H1 (cell line): ENCODE measurements at regions not wholly inside any gene's neighbourhood (a gene's known extent, or its start where the extent isn't known, plus 50 kb on each side); places are given as distances from the start of the nearest gene placed in this dataset.

Source experiments
- CTCF ChIA-PET: fragments of 300-600 bp; sonication (Branson Sonifier 250); formaldehyde crosslinking; loops from one replicate; lab custom pipeline; 2021; ENCODE audit not compliant: partially characterized antibody; lab: Charles Lee
- POLR2A ChIA-PET: fragments of 300-600 bp; sonication (Branson Sonifier 250); formaldehyde crosslinking; loops from one replicate; lab custom pipeline; 2021; ENCODE audit warnings: inconsistent platforms; ENCODE audit not compliant: partially characterized antibody; lab: Charles Lee
- DNase-seq, 2 experiments: peaks; one replicate each; pipeline versions ENCODE4 v3.0.0 to v3.0.0-alpha.2; 2010 to 2022; ENCODE audit warnings: low spot score in 2 of 2, low read depth in 1 of 2, mixed read lengths in 1 of 2
- FAIRE-seq: peaks from 2 replicates; lab custom pipeline; 2011; peaks lifted over from hg19 to GRCh38; lab: Jason Lieb, UNC
- H2AFZ ChIP-seq: 2 replicates; pipeline ENCODE4 v1.8.1; 2012; ENCODE audit warnings: low read length, inconsistent platforms
- H2AK5ac ChIP-seq: 2 replicates; pipeline ENCODE4 v1.6.1; 2013; ENCODE audit warnings: low read depth, low read length
- H2BK120ac ChIP-seq: replicated peaks from 2 replicates; pipeline ENCODE3; 2013; ENCODE audit warnings: low read depth, low read length, inconsistent platforms
- H2BK12ac ChIP-seq: 2 replicates; pipeline ENCODE4 v1.6.1; 2013; ENCODE audit warnings: low read depth, low read length
- H2BK15ac ChIP-seq: 2 replicates; pipeline ENCODE4 v1.6.1; 2013; ENCODE audit warnings: low read length
- H2BK20ac ChIP-seq: 2 replicates; pipeline ENCODE4 v1.6.1; 2013; ENCODE audit warnings: low read length
- H2BK5ac ChIP-seq: 2 replicates; pipeline ENCODE4 v1.6.1; 2013; ENCODE audit warnings: low read depth, low read length
- H3K14ac ChIP-seq: 2 replicates; pipeline ENCODE4 v1.6.1; 2013; ENCODE audit warnings: inconsistent platforms; ENCODE audit not compliant: insufficient read length
- H3K18ac ChIP-seq: 2 replicates; pipeline ENCODE4 v1.6.1; 2013; ENCODE audit warnings: low read length; ENCODE audit errors: extremely low read depth
- H3K23ac ChIP-seq: 2 replicates; pipeline ENCODE4 v1.6.1; 2013; ENCODE audit warnings: inconsistent platforms; ENCODE audit not compliant: insufficient read length
- H3K23me2 ChIP-seq: 2 replicates; pipeline ENCODE4 v1.6.1; 2013; ENCODE audit warnings: low read depth, low read length
- H3K27ac ChIP-seq: 2 replicates; pipeline ENCODE4 v1.6.1; 2011; ENCODE audit warnings: low read depth, low read length, inconsistent platforms
- H3K27me3 ChIP-seq, 4 experiments: replicated peaks in 1 of 4; 1 replicate in 1 of 4; 2 replicates in 3 of 4; pipeline versions ENCODE4 v1.6.1 to v1.8.1; 2011 to 2013; ENCODE audit warnings: low read length in 3 of 4, mild to moderate bottlenecking in 3 of 4, inconsistent platforms in 2 of 4, mixed read lengths in 2 of 4, moderate library complexity in 1 of 4; ENCODE audit not compliant: control insufficient read depth in 3 of 4, insufficient read depth in 3 of 4; ENCODE audit errors: extremely low read depth in 1 of 4
- H3K36me3 ChIP-seq, 4 experiments: 2 replicates each; pipeline versions ENCODE4 v1.6.1 to v1.8.1; 2011 to 2013; ENCODE audit warnings: mild to moderate bottlenecking in 4 of 4, low read length in 3 of 4, moderate library complexity in 2 of 4, control low read depth in 1 of 4, inconsistent platforms in 1 of 4; ENCODE audit not compliant: insufficient read depth in 4 of 4, control insufficient read depth in 2 of 4
- H3K4ac ChIP-seq: replicated peaks from 2 replicates; pipeline ENCODE3; 2013; ENCODE audit warnings: low read length, low read depth, mixed read lengths, inconsistent platforms; ENCODE audit not compliant: insufficient read length
- H3K4me1 ChIP-seq, 4 experiments: replicated peaks in 1 of 4; 1 replicate in 1 of 4; 2 replicates in 3 of 4; pipeline versions ENCODE4 v1.6.1 to v1.8.1; 2011 to 2013; ENCODE audit warnings: low read length in 3 of 4, inconsistent platforms in 2 of 4, mixed read lengths in 1 of 4; ENCODE audit not compliant: insufficient read depth in 4 of 4, control insufficient read depth in 3 of 4
- H3K4me2 ChIP-seq, 2 experiments: 2 replicates each; pipeline versions ENCODE4 v1.6.1 to v1.8.1; 2011 to 2013; ENCODE audit warnings: low read depth in 2 of 2, low read length in 2 of 2, control low read depth in 1 of 2, inconsistent platforms in 1 of 2, mild to moderate bottlenecking in 1 of 2; ENCODE audit not compliant: insufficient read depth in 1 of 2
- H3K4me3 ChIP-seq, 4 experiments: fragments of 200-600, 300-600 bp in 1 of 4; sonication (generic), shearing (Covaris generic), sonication (Bioruptor Twin) in 1 of 4; 2 replicates each; pipeline versions ENCODE4 v1.5.1 to v1.8.1; 2011 to 2016; ENCODE audit warnings: low read length in 4 of 4, low read depth in 3 of 4, control low read depth in 2 of 4, inconsistent platforms in 2 of 4, mild to moderate bottlenecking in 2 of 4, mixed read lengths in 1 of 4, moderate library complexity in 1 of 4; ENCODE audit not compliant: insufficient read depth in 2 of 4; ENCODE audit errors: extremely low read depth in 1 of 4
- H3K56ac ChIP-seq: replicated peaks from 2 replicates; pipeline ENCODE3; 2013; ENCODE audit warnings: low read depth, mild to moderate bottlenecking, mixed read lengths, low read length, inconsistent platforms; ENCODE audit not compliant: insufficient read length
- H3K79me1 ChIP-seq: 2 replicates; pipeline ENCODE4 v1.6.1; 2013; ENCODE audit warnings: low read depth, low read length, control low read depth
- H3K79me2 ChIP-seq, 2 experiments: 2 replicates each; pipeline versions ENCODE4 v1.6.1 to v1.8.1; 2012 to 2013; ENCODE audit warnings: low read length in 2 of 2, mild to moderate bottlenecking in 2 of 2, inconsistent platforms in 1 of 2; ENCODE audit not compliant: insufficient read depth in 2 of 2, control insufficient read depth in 1 of 2
- H3K9ac ChIP-seq, 4 experiments: replicated peaks in 1 of 4; 1 replicate in 1 of 4; 2 replicates in 3 of 4; pipeline versions ENCODE4 v1.6.1 to v1.8.1; 2011 to 2013; ENCODE audit warnings: low read depth in 3 of 4, low read length in 3 of 4, control low read depth in 2 of 4, mild to moderate bottlenecking in 2 of 4, moderate library complexity in 2 of 4, inconsistent platforms in 1 of 4; ENCODE audit errors: extremely low read depth in 1 of 4
- H3K9me3 ChIP-seq, 2 experiments: 2 replicates each; pipeline versions ENCODE4 v1.6.1 to v1.8.1; 2012 to 2013; ENCODE audit warnings: mild to moderate bottlenecking in 2 of 2, moderate library complexity in 2 of 2, control low read depth in 1 of 2, inconsistent platforms in 1 of 2, low read depth in 1 of 2, low read length in 1 of 2, mixed read lengths in 1 of 2; ENCODE audit not compliant: insufficient read depth in 2 of 2
- H4K20me1 ChIP-seq, 2 experiments: replicated peaks in 1 of 2; 2 replicates each; pipeline versions ENCODE3 to v1.8.1; 2011 to 2013; ENCODE audit warnings: inconsistent platforms in 2 of 2, low read length in 2 of 2, mild to moderate bottlenecking in 1 of 2; ENCODE audit not compliant: insufficient read depth in 2 of 2, control insufficient read depth in 1 of 2
- H4K5ac ChIP-seq: 2 replicates; pipeline ENCODE4 v1.6.1; 2013; ENCODE audit warnings: low read length, low read depth, mixed read lengths, inconsistent platforms; ENCODE audit not compliant: insufficient read length
- H4K8ac ChIP-seq: 2 replicates; pipeline ENCODE4 v1.8.0; 2013; ENCODE audit warnings: mild to moderate bottlenecking, moderate library complexity, low read length, inconsistent platforms; ENCODE audit not compliant: insufficient read depth; ENCODE audit errors: extremely low read depth
- H4K91ac ChIP-seq: replicated peaks from 2 replicates; pipeline ENCODE3; 2013; ENCODE audit warnings: low read length, mixed read lengths, inconsistent platforms; ENCODE audit not compliant: insufficient read length
- BRCA1 ChIP-seq: IDR thresholded peaks from 2 replicates; pipeline ENCODE4 v1.6.1; 2012; ENCODE audit warnings: low read depth, low read length, improper control_type of control experiment
- CHD1 ChIP-seq: IDR thresholded peaks from 2 replicates; pipeline ENCODE4 v1.6.1; 2012; ENCODE audit warnings: low read depth, low read length, improper control_type of control experiment
- EP300 ChIP-seq, 2 experiments: IDR thresholded peaks; 1 replicate in 1 of 2; 2 replicates in 1 of 2; pipeline ENCODE4 v1.6.1; 2011 to 2012; ENCODE audit warnings: low read depth in 2 of 2, low read length in 2 of 2, mild to moderate bottlenecking in 2 of 2, borderline replicate concordance in 1 of 2, inconsistent platforms in 1 of 2, moderate library complexity in 1 of 2
- KDM1A ChIP-seq: fragments of 200-600, 300-600 bp; sonication (generic); IDR thresholded peaks from 2 replicates; pipeline ENCODE4 v1.7.1; 2016; ENCODE audit warnings: mild to moderate bottlenecking, low read length, borderline replicate concordance
- PHF8 ChIP-seq: fragments of 200-600 bp; sonication (generic); conservative IDR thresholded peaks from 2 replicates; pipeline ENCODE4 v1.7.1; 2012; ENCODE audit warnings: low read depth, mild to moderate bottlenecking, inconsistent platforms, low read length, moderate library complexity
- SRF ChIP-seq: IDR thresholded peaks from 2 replicates; pipeline ENCODE4 v1.6.1; 2011; ENCODE audit warnings: mild to moderate bottlenecking, low read depth, low read length, moderate library complexity
- TCF12 ChIP-seq: IDR thresholded peaks from 2 replicates; pipeline ENCODE4 v1.6.1; 2011; ENCODE audit warnings: low read depth, mild to moderate bottlenecking, low read length
- WGBS, 2 experiments: shearing (Covaris generic) in 1 of 2; methylation state at CpG; one replicate each; pipeline versions ENCODE4 v1.1.6 to v1.1.7; 2013 to 2015; ENCODE audit warnings: low lambda C conversion rate in 2 of 2, mixed read lengths in 2 of 2, inconsistent platforms in 1 of 2, low coverage in 1 of 2, missing lambda C conversion rate in 1 of 2; ENCODE audit not compliant: insufficient replicate concordance in 2 of 2, insufficient coverage in 1 of 2, insufficient read length in 1 of 2; ENCODE audit errors: extremely low coverage in 1 of 2, missing lambda C conversion rate in 1 of 2; 5-methylcytosine and 5-hydroxymethylcytosine counted together

- Histone ChIP-seq H3K14ac (no peak overlapping the region), H2BK12ac (no peak overlapping the region), H3K23me2 (no peaks in the 10 kb centered on the region), H3K4ac (no peak overlapping the region), H3K4me3 (no peak overlapping the region), H3K9me3 (no peaks in the 10 kb centered on the region), H3K18ac (no peak overlapping the region), H3K4me1 (peaks cover 0 to 10% (median 1%) of the 10 kb centered on the region in 4 experiments; a peak in 2 of 7 replicates), H2AK5ac (no peak overlapping the region), H3K36me3 (no peaks in the 10 kb centered on the region), H3K79me1 (no peaks in the 10 kb centered on the region), H2AFZ (no peak overlapping the region), H2BK120ac (no peak overlapping the region), H4K91ac (no peak overlapping the region), H2BK5ac (no peak overlapping the region), H3K79me2 (no peaks in the 10 kb centered on the region), H3K9ac (no peak overlapping the region), H2BK20ac (no peak overlapping the region), H3K4me2 (no peak overlapping the region), H4K5ac (no peak overlapping the region), H3K27ac (no peak overlapping the region), H3K23ac (no peak overlapping the region), H2BK15ac (no peak overlapping the region), H4K8ac (no peak overlapping the region), H4K20me1 (no peaks in the 10 kb centered on the region), H3K56ac (no peak overlapping the region), H3K27me3 (no peaks in the 10 kb centered on the region)
- FAIRE-seq (no peak), DNase-seq (no peak)
- POLR2A ChIA-PET: no interaction called here
- WGBS, 2 experiments: 81% methylated on average over 4 of the region's 4 CpGs; no CpG with 5 or more reads in 1 of the 2 experiments
- TF ChIP-seq PHF8 (no peak), BRCA1 (no peak), CHD1 (no peak), EP300 (IDR thresholded peaks at IDR 0.05; ENCODE audit: borderline replicate concordance in 1 of 2, low read depth in 2 of 2, low read length in 2 of 2) (no peak), KDM1A (no peak), SRF (no peak), TCF12 (no peak)
- CTCF ChIA-PET: interaction anchor here (0.8 to 1.3 kb wide), 2 partner anchors 19 to 28 kb away, joined by 3 to 6 read pairs; no protein-coding TSS in a partner anchor
These were observed 394.1 kb downstream of the C12orf75 start for GRCh38 chr12:105724641-105725040.
